ENCODE measurements at regions not wholly inside any gene's neighbourhood (a gene's known extent, or its start where the extent isn't known, plus 50 kb on each side); places are given as distances from the start of the nearest gene placed in this dataset.

DNA sequence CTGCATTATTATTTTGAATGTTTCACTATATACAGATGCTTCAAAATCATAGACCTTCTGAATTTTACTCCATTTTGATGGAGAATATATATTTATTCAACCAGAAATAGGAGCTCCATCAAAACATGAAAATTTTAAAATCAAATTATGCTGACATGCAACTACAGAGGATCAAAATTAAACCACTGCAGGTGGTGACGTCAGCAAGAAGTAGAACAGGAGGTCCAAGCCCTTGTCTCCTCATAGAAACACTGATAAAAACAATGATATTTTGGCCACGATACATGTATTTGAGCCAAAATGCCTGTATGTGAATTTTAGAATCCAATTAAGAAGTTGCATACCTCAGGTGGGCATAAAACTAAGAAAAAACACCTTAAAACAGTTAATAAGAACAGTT, 236.6 kb upstream of the FBXL7 start:
- DNase-seq (ENCODE audit: low read depth, low spot score) = no peak

DNA sequence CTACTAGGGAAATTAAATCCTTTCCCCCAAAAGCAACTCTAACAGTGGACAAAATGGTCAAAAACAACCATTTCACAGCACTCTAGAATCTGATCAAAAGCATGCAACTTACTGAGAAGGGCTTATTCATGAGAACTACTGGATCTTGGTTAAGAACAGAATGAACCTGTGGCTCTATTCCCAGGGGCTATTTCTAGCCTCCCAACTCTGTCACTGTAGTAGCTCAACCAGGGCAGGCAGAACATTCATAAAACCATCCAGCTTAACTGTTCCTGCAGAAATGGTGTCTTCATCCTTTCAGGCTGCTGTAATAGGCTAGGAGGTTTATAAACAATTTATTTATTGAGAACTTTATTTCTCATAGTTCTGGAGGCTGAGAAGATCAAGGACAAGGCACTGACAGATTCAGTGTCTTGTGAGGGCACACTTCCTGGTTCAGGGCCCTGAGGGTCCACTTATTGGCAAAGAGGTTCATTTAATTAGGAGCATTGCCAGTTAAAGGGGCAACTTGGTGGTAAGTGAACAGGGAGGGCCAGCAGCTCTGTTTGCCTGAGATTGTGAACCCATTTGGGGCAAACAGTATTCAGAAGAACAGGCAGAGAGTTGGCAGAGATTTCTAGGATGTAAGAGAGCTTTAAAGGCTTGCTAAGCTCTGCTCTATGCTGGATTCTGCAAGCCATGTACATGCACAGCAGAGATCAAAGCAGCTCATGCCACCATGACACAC, 238.5 kb upstream of the FBXL7 start:
- DNase-seq (ENCODE audit: low read depth, low spot score) = no peak

DNA sequence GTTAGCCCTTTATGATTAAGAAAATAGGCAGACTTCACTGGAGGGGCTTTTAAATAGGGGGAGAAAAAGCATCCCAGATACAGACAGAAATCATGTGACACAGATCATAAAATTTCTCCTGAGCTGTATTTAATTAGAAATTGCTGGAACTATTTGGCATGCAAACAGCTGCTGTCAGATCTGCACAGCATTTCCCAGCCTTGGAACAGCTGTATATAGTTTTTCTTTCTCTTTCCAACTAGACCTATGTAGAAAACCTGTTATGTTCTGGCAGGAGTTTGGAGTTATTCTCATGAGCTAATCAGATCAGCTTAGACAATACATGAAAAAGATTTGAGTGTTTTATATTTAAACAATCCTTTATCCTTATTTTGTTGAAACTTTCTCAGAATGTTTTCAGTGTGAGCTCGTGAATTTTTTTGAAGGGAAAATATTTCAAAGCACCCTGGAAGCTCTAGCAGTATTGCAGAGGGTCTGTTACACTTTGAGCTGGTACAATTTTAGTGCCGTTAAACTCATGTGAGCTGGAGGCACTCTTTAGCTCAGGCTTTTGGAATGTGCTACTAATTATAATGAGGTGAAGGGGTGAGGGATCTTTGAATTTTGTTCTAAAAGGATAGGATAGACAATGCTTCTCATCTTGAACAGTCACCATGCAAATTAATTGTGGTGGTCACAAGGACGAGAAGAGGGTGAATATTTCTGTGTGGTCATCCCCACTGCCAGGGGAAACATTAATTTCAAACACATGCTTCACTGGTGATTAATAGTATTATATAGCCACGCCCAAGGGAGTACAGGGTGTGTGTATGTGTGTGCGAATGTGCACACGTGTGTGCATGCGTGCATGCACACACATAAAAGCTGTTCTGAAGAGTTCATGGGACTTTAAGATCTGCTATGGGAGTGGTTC, 239.4 kb upstream of the FBXL7 start:
- no peak for DNase-seq (ENCODE audit: low read depth, low spot score)

DNA sequence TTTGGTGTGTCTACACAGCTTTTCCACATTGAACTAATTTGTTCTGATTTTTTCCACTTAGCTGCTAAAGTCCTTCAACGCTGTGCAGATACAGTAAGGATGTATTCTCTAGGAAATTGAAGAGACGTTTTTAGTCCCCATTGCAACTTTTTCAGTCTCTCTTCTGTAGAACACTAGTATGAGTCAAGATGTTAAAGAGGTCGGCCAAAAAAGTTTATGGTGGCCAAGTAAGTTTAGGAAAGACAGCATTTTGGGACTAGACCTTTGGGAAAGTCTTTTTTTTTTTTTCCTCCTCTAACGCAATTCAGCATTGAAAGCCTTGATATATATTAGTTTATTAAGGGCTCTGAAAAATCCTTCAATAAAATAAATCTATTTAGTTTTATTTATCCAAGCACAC, 243.5 kb upstream of the FBXL7 start:
- DNase-seq (ENCODE audit: low read depth, low spot score) = no peak

DNA sequence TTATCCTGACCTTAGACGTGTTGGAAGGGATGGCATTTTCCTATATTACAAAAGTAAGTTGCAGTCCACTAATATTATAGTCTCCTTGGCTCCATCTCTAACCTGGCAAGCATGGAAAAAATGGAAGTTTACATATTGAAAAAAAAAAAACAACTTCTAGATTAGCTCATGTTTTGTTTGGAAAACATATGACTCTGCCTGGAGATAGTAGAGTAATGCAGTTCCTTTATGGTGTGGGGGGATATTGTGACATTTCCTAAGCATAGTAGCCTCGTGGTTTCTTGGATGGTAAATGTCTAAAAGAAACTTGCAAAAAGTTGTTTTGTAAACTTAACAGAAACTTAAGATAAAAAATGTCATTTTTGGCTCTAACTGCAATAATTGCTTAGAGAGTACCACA, 244.4 kb upstream of the FBXL7 start:
- no peak for DNase-seq (ENCODE audit: low read depth, low spot score)

DNA sequence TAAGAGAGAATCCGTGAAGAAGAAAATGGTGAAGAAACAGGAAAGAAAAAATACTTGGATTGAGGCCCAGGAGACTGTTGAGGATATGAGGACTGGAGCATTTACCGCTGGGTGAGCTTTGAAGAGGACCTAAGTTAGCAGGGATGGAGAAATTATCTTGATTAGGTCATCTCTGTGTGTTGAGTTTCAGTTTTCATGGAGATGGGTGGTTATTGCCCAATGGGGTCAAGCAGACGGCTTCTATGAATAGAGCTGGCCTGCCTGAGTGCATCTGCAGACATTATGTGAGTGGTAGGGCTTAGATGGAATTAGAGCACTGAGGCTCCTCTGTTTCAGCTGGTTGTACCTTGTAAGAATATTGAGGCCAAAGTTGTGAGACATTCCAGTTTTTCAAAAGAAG, 245.4 kb upstream of the FBXL7 start:
- no peak for DNase-seq (ENCODE audit: low read depth, low spot score)

DNA sequence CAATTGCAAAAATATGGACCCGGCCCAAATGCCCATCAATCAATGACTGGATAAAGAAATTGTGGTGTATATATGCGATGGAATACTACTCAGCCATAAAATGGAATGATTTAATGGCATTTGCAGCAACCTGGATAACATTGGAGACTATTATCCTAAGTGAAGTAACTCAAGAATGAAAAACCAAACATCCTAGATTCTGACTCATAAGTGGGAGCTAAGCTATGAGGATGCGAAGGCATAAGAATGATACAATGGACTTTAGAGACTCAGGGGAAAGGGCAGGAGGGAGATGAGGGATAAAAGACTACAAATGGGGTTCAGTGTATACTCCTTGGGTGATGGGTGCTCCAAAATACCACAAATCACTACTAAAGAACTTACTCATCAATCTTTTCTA, 247.6 kb upstream of the FBXL7 start:
- DNase-seq (ENCODE audit: low read depth, low spot score) = no peak

DNA sequence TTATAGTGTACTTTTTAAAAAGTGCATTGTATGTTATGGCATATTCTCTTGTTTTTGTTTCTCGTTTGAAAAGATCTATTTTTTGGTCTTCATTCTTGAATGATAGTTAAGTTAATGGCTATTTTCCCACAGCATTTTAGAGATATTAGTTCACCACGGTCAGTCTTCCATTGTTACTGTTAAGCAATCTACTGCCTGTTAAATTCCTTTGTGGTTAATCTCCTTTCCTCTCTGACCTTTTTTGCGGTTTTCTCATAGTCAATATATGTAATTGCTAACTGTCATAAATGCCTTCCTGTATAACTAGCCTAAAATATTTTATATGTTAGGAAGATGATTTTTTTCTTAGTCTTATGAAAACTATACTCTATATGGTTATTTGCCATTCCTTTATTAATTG, 250.8 kb upstream of the FBXL7 start:
- DNase-seq (ENCODE audit: low read depth, low spot score) = peak; percentile 7

DNA sequence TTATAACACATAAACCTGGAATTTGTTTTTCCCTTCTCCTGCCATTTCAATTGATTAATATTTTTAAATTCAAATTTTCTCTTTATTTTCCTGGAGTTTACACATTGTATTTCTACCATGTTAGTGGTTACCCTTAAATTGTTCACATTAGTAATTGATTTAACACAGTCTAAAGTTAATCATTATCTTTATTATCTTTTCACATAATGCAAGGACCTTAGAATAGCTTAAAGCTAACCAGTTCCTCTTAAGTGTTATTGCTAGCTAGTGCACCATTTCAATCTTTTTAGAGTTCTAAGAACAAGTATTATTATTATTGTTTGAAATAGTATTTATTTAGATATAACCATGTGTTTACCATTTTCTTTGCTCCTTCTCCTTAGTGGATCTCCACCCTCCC, 251.2 kb upstream of the FBXL7 start:
- DNase-seq (ENCODE audit: low read depth, low spot score) = no peak

DNA sequence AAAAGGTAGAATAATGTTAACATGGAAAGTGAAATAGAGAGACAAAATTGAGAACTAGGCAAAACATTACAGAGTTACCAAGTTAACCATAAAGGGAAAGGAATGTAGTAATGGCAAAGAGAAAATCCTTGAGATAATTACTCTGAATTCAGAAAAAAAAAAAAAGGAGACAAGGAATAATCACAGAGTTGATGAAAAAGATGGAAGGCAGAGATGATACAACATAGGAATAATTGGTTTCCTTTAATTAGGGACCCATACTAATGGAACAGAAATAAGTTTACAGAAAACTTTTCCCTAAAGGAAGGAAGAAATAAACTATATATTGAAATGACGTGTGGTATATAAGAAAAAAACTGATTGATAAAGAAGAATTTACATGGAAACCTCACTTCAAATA, 254.1 kb upstream of the FBXL7 start:
- DNase-seq (ENCODE audit: low read depth, low spot score) = no peak

DNA sequence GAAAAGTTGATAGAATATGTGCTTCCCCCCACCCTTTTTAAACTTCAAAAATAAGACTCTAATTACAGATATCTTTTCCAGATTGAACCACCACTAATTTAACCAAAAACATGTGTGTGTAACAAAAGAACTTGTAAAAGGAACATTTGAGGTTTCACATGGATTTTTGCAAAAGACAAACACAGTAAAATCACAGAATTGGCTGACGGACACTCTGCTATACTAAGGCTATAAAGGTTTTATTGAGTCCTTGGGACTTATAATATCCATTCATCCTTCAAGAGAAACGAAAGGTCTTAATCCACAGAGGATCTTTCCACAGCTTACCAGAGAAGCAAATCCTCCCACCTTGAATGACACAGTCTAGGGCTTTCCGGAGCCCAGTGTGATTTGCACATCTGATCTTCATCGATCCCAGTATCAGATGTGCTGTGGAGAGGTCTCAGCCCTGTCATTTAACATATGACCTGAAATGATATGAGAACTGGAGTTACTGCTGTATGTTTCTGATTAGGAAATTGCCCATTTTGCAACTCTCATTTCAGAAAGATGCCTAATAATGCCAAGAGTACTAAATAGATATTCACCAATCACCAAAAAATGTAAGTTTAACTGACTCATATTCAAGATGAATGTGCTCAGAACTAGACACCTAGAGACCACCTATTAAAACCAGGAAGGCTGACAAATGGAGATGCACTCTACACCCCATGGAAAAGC, 256.5 kb upstream of the FBXL7 start:
- DNase-seq (ENCODE audit: low read depth, low spot score) = no peak

DNA sequence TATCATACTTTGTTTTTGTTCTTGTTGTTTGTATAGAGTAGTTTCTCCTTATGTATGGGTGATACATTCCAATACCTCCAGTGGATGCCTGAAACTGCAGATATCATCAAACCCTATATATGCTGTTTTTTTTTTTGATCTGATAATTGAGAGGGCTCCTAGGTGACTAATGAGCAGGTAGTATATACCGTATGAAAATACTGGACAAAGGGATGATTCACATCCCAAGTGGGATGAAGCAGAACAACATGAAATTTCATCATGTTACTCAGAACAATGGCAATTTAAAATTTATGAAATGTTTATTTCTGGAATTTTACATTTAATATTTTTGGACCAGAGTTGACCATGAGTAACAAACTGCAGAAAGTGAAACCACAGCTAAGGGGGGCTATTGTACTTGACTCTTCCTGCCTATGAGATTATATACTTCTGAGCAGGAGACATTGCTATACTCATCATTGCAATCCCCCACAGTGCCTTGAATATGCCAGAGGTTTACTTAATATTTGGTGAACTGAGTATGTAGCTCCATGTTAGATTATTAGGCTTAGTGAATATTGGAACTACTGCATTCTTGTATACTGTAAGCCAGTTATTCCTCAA, 258.7 kb upstream of the FBXL7 start:
- no peak for DNase-seq (ENCODE audit: low read depth, low spot score)

DNA sequence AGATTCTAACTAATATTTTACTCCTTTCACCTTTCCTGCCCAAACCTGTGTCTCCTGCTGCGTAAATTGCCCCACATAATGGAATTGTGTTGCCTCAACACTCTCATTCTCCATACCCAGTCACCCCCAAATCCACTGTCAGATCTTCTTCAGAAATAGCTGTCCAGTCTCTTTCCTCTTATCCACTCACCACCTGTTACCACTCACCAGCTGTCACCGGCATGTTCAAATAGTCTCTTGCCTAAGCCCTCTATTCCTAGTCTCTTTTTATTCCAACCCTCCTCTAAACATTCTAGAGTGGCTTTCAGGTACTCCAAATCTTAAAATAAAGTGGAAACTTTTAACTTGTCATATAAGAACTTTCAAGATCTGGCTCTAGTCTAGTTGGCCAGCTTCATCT, 262.0 kb upstream of the FBXL7 start:
- no peak for DNase-seq (ENCODE audit: low read depth, low spot score)

DNA sequence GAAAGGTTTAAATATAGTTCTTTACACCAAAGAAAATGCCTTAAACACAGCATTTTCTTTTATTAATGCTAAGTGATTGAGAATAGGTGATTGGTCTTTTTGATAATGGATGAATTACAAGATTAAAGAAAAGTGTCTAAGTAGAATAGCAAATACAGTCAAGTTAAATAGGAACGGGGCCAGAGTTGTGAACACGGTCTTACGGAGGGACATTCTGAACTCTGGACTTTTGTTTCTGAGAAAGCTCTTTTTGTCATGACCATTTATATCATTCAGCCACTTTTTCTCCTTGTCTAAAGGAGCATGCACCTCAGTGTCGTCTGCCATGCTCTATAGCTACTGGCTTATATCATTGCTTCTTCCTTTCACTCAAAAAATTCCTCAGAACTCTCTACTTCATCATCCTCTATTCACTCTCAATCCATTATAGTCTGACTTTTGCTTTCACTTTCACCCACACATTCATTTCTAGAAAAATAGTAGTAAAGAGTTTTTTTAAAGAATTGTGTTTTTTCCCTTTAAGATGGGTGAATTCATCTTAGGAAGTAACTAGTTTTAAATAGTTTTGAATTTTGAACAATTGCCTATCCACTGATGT, 263.0 kb upstream of the FBXL7 start:
- peak; percentile 3 for DNase-seq (ENCODE audit: low read depth, low spot score)

DNA sequence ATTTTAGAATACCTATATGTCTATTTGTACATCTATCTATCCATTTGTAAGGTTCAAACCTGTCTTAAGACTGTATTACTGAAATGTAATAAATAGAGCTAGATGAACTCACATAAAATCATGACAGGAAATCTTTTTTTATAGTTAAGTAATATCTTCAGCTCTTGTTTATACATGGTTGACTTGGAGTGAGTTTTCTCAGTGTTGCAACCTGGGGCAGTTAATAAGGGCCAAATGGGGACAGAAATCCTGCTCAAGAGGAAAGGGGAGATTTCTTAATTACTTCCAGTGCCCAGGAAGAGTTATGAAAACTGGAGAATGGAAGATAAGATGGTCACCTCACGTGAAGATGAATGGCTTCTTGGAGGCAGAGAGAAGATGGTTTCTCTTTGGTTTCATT, 265.1 kb upstream of the FBXL7 start:
- DNase-seq (ENCODE audit: low read depth, low spot score) = no peak

DNA sequence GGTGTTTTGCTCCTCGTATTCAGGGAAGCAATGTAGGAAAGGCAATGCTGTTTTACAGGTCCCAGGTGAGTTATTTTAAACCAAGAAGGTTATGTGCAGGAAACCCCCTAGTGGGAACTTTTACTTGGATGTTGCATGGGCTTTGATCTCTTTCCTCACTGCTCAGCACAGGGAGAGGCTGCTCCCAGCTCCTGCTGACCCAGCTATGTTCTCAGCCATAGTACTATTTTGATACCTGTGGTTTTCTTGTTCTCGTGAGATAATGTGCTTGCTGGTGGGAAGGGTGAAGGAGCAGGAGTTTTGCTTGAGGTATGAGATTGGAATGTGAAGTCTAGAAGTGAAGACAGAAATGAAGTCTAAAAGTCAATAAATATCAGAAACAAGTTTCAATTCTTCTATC, 265.6 kb upstream of the FBXL7 start:
- peak; percentile 10 for DNase-seq (ENCODE audit: low read depth, low spot score)

DNA sequence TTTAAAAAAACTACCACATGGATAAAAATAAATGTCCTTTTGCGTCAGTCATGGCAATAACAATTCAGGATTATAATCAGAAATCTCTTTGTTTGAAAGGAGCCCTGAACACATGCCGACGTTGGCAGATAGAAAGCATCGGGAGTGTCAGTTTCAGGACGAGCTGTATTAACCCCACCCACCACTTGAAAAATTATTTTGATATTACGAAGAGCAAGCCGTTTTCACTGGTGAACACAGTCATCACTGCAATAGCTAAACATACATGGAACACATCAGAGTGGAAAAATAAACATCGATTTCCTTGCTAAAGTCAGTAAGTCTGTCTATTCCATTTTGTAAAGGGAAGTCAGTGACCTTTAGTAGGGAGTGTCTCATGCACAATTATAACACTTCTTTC, 266.4 kb upstream of the FBXL7 start:
- DNase-seq (ENCODE audit: low read depth, low spot score) = no peak

DNA sequence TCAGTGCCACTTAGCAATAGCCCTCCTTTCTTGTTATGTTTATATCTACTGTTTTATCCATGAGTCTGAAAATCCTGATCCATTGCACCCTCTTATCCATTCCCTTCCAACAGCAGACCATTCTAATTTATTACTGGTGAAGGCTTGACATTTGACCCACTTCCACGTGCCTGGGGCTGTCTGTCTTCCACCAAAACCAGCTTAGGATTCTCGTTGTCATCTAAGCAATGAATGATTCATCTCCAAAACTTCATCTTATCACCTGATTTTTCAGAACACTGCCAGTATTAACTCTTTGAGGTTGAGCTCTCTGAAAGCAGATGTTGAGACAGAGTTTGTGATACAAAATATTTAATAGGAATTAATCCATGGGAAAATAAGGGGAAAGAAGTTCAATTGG, 277.8 kb upstream of the FBXL7 start:
- DNase-seq (ENCODE audit: low read depth, low spot score) = no peak

DNA sequence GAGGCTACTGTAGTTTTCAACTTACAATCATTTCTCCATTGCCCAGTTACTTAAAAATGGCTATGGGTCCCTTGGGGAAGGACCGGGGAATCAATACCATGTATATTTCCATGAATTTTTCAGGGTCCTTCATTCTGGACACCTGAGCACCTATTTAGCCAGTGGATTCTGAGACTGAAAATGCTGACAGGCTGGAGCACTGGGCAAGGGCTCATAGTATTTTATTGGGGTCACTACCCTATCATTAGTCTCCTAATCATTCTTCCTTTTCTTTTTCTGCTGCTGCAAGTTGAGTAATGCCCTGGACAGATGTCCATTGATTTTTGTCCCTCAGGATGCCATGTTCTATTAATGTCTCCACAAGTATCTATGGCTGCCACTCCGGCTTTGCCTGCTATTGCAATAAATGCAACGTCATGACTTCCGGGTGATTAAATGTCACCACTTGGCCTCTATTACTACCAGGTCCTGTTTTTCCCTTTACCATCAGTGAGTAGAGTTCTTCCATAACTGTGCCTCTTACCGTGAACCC, 279.3 kb upstream of the FBXL7 start:
- DNase-seq (ENCODE audit: low read depth, low spot score) = no peak

DNA sequence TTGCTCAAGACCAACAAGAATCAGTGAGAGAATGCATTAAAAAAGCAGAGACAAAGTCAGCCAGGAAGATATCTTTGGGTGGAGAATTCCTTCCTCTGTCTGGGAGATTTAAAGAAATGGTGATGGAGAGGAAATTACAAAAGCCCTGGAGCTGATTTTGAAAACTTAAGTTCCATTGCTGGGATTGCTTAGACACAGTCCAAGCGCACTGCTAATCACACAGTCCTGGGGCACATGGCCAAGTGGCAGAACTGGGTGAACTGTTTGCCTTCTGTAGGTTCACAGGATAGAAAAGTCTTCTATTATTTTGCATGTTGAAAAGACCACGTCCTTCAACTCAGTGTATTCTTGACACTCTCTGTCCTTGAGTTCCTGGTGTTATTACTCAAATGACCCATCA, 284.9 kb upstream of the FBXL7 start:
- no peak for DNase-seq (ENCODE audit: low read depth, low spot score)

DNA sequence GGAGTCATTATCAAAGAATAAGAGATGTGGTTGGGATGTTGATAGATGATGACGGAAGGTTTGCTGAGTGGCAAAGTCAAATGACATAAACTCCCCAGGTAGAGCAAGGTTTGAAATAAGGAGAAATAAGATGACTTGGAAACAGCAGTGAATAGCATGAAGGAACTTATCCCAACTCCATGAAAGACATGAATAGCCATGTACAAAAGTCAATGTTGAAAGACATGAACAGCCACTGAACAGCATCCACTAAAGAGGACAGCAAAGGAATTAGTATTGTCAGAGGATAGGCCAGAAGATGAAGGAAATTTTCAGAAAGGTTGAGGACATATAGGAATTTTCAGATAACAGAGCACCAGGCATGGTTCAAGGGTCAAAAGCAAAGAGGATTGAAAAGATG, 286.0 kb upstream of the FBXL7 start:
- no peak for DNase-seq (ENCODE audit: low read depth, low spot score)
